ENCODE measurements at regions not wholly inside any gene's neighbourhood (a gene's known extent, or its start where the extent isn't known, plus 50 kb on each side); places are given as distances from the start of the nearest gene placed in this dataset.
"Not testable (repeated sequence)": the region's sequence is repeated elsewhere in the genome, so short reads cannot be mapped to it uniquely, and the experiment has no call there.

DNA sequence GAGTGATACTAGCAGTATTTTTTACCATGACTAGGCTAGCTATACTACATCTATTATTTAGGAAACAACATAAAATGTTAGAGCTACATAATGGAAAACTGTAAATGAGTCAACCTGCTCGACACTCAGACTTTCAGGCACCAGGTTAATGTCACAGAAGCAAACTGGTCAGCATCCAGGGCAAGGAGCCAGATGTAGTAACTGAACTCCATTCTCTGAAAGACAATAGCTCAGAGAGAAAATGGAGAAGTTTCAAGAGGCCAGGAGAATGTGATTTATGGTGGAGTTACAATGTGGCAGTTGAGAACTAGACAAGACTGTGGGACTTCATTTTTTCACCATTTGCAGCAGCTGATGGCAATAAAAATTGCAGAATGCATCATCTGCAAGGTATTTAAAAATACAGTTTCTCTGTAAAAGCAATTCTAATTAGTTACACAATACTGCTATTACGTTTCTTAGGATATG, 342.7 kb upstream of the PABPC4L start:
- DNase-seq (ENCODE audit: low read depth in 4 of 4, low spot score in 3 of 4) = peak; percentile 8 to 44 (median 28)

DNA sequence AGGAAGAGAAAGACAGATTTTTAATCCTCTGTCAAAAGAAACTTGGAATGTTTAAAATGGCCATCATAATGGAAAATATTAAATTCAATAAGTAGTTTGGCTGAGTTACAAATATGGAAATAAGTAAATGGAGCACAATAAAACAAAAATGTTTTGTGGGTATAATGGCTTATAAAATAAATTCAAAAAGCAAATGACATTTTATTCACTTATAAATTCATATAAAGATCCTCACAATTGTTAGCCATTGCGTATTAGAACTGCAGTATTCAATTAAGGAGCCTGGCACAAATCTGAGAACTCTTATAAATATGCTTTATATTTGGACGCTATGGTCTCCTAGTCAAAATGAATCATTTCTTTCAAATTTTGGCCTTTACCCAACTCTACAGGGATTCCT, 339.0 kb upstream of the PABPC4L start:
- no peak for DNase-seq (ENCODE audit: low read depth in 4 of 4, low spot score in 3 of 4)

DNA sequence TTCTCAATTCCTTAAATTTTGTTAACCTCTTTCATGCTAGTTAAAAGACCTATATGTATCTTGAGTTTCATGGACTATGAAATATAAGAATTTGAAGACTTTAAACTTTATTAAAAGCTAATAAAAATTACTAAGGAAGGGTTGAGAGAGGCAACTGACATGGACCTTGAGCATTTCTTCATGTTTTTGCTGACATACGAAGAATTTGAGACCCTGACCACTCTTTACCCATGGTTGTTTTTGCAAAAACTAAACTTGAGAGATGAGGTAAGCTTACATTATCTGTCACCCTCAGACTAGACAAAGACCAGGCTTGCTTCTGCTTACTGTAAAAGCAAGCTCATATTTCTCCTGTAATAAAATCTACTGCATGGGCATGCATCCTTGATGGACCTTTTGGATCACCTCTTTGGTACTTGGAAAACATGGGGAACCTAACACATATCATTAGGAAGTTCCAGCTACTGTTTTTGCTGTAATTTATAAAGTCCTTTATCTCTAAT, 338.2 kb upstream of the PABPC4L start:
- DNase-seq (ENCODE audit: low read depth in 4 of 4, low spot score in 3 of 4) = no peak

DNA sequence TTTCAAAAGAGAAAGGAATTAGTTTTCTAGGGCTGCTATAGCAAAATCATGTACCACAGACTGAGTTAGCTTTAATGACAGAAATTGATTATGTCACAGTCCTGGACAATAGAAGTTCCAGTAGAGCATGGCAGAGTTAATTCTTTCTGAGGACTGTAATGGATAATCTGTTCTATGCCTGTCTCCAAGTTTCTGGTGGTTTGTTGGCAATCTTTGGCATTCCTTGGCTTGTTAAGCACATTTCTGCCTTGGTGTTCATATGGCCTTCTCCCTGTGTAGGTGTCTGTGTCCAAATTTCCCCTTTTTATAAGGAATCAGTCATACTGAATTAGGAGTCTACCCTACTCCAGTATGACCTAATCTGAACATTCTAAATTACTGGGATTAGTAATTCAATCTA, 336.1 kb upstream of the PABPC4L start:
- no peak for DNase-seq (ENCODE audit: low read depth in 4 of 4, low spot score in 3 of 4)

DNA sequence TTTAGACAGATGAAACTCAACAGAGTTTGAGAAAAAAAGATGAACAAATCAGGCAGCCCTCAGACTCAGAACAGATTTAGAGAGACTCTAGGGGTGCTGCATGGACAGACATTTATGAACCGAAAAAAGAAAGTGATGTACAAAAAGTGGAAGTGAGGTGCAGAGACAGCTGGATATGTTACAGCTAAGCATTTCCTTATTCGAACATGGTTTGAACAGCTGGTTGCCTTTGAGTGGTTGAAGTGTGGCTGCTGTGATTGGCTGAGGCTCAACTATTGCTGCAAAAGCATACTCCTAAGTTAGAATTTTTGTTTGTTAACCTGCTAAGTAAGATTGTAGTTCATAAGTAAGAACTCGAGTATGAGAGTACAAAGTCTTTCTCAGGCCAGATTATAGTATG, 331.5 kb upstream of the PABPC4L start:
- no peak for DNase-seq (ENCODE audit: low read depth in 4 of 4, low spot score in 3 of 4)

DNA sequence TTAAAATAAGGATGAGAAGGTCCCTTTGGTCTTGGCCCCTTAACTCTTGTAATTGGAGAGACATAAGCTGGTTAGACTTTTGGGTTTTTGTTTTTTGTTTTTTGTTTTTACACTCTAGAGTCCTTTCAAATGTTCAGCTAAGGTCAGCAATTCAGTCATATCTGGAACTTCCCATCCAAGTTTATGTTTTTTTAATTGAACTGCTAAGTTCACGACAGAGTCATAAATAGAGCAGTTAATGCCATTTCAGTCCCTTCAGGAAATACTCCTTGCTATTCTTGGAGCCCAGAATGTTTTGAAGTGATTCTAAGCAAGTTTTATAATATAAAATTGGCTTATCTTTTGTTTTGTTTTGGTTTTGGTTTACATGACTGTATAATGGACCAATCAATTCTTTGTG, 329.4 kb upstream of the PABPC4L start:
- DNase-seq (ENCODE audit: low read depth in 4 of 4, low spot score in 3 of 4) = peak in 3 of 4 donors; percentile 14 to 31 (median 15)

DNA sequence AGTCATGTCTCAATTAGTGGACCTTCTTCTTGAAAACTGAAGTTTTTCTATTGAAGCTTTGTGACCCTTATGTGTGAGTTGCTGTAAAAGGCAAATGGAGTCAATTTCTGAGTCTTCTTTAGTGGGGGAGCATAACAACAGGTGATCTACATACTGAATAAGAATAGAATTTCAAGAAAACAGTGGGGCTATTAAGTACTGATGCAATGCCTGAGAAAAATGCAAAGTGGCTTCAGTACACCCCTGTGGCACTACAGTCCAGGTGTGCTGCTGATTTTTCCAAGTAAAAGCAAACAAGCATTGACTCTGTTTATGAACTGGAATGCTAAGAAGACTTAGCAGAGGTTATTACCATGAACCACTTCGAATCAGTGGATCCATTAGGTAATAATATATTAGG, 328.0 kb upstream of the PABPC4L start:
- DNase-seq (ENCODE audit: low read depth in 4 of 4, low spot score in 3 of 4) = no peak

DNA sequence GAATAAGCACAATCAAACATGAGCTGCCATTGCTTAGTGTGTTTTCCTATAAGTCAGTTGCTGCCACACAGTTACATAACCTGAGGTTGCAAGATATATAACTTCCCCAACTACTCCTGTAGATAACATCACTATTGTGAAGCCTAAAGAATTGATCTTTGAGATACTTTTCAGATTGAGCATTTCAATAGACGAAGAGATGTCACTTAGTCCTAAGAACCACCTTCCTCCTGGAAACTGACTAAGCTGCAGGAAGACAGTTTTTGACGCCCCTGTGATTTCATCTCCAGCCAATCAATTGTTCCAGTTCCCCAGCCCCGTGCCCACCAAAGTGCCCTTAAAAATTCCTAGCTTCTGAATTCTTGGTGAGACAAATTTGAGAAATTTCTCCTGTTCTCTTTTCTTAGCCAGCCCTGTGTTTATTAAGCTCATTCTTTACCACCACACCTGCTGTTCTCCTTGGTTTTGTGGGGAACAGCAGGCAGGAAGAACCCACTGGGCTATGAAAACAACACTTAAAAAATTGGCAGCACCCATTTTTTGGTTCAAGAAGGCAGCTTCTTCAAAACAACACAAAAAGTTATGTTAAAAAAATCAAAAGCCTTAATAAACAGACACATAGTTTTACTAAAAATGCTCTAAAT, 317.1 kb upstream of the PABPC4L start:
- DNase-seq (ENCODE audit: low read depth in 4 of 4, low spot score in 3 of 4) = no peak

DNA sequence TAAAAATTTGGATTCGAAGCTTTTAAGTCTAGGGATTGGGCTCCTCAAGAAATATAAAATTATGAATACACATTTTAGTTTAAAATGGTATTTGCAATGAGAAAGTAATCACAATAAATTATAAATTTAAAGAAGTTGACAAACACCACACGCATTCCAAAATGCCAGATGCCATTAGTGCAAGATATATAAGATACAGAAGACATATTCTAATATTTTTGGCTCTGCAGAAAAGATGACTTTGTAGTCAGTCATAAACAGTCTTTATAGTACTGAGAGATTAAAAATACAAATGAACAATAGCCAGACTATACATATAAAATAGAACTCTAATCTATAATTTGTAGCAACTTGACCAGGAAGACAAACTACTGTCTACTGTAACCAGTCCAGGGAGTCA, 309.0 kb upstream of the PABPC4L start:
- no peak for DNase-seq (ENCODE audit: low read depth in 4 of 4, low spot score in 3 of 4)

DNA sequence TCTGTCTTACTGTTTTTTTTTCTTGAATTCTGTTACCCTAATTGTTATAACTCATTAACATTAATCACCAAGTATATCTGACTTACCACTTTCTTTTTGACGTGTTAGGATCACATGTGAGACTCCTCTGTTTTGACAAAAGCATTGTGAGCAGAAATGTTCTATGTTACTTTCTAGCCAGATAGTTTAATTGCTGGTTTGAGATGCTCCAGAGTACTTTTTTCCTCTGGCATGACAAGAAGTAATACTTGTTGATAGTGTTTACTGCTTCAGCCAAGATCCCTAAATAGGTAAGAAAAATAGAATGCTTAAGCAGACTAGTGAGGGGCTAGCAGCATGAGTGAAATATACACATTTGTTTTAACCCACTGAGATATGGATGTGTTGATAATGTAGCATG, 303.9 kb upstream of the PABPC4L start:
- DNase-seq (ENCODE audit: low read depth in 4 of 4, low spot score in 3 of 4) = no peak

DNA sequence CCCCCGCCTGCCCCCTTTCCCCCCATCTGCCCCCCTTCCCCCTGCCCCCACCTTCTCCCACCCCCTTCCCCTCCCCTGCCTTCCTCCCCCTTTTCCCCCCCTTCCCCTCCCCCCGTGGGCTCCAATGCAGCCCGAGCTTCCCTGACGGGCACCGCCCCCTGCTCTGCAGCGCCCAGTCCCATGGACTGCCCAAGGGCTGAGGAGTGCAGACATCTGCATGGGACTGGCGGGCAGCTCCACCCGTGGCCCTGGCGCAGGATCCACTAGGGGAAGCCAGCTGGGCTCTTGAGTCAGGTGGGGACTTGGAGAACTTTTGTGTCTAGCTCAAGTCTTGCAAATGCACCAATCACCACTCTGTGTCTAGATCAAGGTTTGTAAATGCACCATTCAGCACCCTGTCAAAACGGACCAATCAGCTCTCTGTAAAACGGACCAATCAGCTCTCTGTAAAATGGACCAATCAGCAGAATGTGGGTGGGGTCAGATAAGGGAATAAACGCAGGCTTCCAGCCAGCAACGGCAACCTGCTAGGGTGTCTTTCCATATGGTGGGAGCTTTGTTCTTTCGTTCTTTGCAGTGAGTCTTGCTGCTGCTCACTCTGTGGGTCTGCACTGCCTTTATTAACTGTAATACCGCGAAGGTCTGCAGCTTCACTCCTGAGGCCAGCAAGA, 300.5 kb upstream of the PABPC4L start:
- DNase-seq (ENCODE audit: low read depth in 4 of 4, low spot score in 3 of 4) = no peak

DNA sequence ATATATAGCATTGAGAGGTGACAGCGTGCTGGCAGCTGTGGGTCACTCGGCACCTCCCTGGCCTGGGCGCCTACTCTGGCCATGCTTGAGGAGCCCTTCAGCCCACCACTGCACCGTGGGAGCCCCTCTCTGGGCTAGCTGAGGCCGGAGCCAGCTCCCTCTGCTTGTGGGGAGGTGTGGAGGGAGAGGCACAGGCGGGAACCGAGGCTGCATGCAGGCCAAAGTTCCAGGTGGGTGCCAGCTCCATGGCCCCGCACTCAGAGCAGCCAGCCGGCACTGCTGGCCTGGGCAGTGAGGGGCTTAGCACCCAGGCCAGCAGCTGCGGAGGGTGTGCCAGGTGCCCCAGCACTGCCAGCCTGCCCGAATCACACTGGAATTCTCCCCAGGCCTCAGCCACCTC, 299.9 kb upstream of the PABPC4L start:
- not testable (repeated sequence) for DNase-seq (ENCODE audit: low read depth in 4 of 4, low spot score in 3 of 4)

DNA sequence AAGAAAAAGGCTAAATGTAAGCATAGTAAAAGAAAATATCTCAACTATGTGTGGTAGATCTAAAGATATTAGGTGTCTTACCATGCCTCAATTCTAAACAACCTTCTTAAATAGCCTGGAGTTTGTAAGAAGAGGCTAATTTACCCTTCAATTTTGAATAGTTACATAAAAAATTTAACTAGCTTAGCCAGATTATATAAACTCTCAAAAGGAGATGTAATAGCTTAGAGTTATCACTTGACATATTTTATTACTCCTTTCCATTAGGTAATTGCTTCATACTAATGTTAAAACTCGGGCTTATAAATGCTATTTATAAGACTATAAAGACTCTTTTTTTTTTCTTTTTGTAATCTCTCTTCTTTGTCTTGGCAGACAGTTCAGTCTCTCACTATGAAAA, 297.5 kb upstream of the PABPC4L start:
- no peak for DNase-seq (ENCODE audit: low read depth in 4 of 4, low spot score in 3 of 4)

DNA sequence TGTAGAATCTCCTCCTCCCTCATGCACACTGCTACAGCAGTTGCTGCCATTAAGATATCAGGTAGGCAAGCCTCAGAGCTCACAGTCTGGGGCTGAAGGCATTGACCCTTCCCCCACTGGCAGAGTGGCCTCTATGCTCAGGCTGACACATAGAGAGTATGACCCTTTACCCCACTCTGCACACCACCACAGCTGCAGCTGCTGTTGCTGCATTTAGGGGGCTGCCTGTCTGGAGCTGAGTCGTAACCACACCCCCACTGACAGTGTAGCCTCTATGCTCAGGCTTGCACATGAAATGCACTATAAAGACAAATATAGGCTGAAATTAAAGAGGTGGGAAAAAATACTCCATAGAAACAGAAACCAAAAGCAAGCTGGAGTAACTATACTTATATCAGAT, 289.3 kb upstream of the PABPC4L start:
- DNase-seq (ENCODE audit: low read depth in 4 of 4, low spot score in 3 of 4) = no peak

DNA sequence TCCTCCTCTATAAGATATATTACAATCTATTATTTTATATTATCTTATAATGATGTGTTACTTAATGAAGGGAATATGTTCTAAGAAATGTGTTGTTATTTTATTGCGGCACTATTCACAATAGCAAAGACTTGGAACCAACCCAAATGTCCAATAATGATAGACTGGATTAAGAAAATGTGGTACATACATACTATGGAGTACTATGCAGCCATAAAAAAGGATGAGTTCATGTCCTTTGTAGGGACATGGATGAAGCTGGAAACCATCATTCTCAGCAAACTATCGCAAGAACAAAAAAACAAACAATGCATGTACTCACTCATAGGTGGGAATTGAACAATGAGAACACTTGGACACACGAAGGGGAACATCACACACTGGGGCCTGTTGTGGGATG, 281.9 kb upstream of the PABPC4L start:
- DNase-seq (ENCODE audit: low read depth in 4 of 4, low spot score in 3 of 4) = not testable (repeated sequence)

DNA sequence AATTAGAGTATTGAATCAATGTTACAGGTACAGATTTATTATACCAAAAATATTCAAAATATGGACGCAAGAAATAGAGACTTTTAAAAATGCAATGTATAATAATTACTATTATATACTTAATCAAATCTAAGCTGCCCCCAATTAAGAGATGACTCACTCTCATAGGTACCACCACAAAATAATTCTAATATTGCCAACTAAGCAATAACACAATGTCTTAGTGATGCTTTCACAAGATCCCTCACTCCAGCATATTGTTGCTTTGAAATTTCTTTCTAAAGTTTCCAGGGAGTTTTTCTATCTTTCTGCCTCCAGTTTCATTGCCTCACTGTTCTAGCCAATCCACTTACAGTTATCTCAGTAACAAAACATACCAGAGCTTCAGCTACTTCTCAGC, 270.0 kb upstream of the PABPC4L start:
- DNase-seq (ENCODE audit: low read depth in 4 of 4, low spot score in 3 of 4) = no peak

DNA sequence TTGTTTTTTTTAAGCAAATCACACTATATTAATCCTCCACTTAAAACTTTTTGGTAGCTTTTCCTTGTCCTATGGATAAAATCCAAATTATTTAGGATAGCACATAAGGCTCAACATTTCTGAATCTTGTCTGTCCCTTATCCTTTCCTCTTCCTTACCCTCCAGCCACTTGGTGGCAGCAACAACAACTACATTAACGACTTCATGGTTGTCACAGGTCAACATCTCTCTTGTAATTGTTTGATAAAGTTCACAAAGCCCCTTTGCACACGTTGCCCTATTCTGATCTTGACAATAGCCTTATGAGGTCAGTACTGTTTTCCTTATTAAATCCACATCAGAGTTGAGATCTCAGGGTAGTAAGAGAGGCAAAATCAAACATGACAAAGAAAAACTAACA, 269.0 kb upstream of the PABPC4L start:
- peak in 1 of 4 donors; percentile 0 for DNase-seq (ENCODE audit: low read depth in 4 of 4, low spot score in 3 of 4)

DNA sequence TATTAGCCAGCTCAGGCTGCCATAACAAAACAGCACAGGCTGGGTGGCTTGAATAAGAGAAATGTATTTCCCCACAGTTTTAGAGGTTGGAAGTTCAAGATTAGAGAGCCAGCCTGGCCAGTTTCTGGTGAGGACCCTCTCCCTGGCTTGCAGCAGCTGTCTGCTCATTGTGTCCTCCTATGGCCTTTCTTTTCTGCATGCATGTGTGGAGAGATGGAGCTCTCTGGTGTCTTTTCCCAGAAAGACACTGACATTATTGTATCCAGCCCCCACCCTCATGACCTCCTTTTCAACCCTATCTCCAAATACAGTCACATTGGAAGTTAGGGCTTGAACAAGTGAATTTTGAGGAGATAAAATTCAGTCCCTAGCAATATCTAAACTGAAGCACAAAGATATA, 263.8 kb upstream of the PABPC4L start:
- DNase-seq (ENCODE audit: low read depth in 4 of 4, low spot score in 3 of 4) = no peak

DNA sequence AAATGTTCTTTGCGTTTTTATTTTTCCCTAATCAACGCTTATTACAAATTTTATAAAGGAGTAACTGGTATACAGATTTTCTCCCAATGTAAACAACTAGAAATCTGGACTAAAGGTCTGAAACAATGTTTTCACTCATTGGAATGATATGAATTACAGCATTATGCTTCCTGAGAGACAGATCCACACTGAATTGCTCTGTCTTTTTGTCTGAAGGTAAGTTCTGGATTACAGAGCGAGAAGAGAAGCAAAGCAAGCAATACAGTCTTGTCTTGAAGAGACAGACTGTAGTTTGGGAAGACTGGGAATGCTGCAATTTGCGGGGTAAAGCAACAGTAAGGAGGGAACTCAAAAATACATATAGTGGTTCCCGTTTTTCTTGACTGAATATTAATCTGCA, 262.2 kb upstream of the PABPC4L start:
- DNase-seq (ENCODE audit: low read depth in 4 of 4, low spot score in 3 of 4) = no peak

DNA sequence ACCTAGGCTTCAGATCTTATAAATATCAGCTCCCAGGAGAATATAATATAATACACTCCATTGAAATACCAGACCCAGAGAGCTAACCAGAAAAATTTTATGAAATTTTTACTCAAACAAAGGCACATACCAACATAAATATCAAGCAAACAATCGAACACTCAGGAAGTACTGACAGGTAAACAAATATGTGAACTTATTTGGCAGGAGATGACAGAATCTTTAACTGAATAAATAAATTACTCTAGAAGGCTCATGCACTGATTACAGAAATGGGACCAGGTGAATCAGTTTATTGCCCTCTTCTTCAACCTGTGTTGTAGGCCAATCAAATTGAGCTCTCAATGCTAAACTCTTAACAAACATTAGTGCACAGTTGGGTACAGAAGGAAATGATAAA, 225.2 kb upstream of the PABPC4L start:
- no peak for DNase-seq (ENCODE audit: low read depth in 4 of 4, low spot score in 3 of 4)

DNA sequence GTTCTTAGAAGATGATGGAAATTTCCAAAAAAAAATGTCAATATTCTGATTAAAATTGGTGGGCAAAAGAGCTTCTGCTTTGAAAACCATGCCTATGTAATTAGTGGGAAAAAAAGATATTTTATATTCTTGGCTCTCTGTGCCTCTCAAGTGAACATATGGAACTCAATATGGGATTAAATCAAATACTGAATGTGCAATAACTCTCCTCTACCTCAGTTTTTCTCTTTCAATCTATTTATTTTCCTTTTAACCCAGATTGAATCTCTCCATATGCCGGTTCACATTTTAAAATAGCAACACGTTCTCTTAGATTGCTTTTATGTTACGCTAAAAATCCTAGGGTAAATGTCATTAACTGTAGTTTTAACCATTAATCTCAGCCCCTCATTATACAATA, 224.2 kb upstream of the PABPC4L start:
- DNase-seq (ENCODE audit: low read depth in 4 of 4, low spot score in 3 of 4) = no peak

DNA sequence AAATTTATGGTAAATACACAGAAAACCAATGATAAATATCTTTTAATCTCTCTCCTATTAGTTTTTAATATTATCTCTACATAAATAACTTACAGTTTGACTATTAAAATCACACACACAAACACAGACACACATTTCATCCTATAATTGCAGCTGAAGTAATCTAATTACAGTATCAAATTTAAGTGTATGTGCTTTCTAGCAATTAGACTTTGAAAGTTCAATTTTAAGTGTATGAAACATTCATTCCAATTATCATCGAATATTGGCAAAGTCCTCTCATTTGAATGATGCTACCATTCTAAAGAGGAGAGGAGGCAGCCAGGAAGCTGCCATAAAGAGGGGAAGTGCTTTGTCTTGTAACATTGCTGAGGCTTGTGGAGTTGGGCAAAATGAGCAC, 221.2 kb upstream of the PABPC4L start:
- no peak for DNase-seq (ENCODE audit: low read depth in 4 of 4, low spot score in 3 of 4)

Measured in left renal pelvis (tissue), 4 donors.